Stimulated activated CD8-positive, alpha-beta memory T cell treated with anti-CD3 and anti-CD28 coated beads, Interleukin-7, amount 100 ng/mL, for 1 hour (primary cell): ENCODE measurements at regions not wholly inside any gene's neighbourhood (a gene's known extent, or its start where the extent isn't known, plus 50 kb on each side); places are given as distances from the start of the nearest gene placed in this dataset.

Experiments
- DNase-seq, 2 donors: peaks; one replicate each; pipeline ENCODE4 v3.0.0-alpha.2; 2020; ENCODE audit warnings: low read depth in 2 of 2

DNA sequence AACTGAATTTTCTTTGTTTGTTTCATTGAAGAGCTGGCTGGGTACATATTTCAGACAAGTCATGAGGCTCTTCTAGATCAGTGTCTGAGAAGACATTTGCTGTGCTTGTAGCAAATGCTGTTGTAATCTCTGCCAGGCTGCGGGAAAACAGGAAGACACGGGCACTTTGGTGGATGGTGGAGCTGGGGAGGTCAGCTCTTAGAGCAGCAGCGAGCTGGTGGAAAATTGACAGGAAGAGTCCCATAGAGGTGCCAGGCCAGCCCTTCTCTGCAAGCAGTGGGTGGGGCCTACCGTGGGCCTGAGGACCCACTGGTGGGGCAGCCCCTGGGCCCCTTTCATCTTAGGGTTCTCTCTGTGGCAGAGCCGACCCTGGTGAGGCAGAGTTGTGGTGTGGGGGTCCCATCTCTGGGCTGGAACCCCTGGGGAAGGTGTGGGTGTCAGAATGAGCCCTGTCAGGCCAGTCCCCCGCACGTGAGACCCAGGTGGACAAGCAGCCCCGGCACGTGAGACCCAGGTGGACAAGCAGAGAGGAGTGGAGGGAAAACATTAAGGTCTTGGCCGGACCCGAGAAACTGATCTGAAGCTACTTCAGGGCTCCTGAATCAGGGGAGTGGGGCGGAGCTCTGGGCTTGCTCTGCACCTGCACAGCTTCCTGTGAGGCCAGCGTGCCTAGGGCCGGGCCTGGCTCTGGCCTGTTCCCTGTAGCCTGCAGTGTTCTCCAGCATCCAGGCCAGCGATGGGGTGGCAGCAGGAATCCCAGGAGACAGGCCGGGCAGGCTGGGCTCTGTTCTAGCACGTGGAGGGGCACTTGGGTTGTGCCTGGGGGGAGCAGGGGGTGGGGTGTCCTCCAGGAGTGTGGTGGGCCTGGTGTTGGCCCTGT, 273.5 kb upstream of the HDAC4 start:
- DNase-seq: no peak

GRCh38 chr2:239673641-239674040, 272.8 kb upstream of the HDAC4 start:
- no peak for DNase-seq

DNA sequence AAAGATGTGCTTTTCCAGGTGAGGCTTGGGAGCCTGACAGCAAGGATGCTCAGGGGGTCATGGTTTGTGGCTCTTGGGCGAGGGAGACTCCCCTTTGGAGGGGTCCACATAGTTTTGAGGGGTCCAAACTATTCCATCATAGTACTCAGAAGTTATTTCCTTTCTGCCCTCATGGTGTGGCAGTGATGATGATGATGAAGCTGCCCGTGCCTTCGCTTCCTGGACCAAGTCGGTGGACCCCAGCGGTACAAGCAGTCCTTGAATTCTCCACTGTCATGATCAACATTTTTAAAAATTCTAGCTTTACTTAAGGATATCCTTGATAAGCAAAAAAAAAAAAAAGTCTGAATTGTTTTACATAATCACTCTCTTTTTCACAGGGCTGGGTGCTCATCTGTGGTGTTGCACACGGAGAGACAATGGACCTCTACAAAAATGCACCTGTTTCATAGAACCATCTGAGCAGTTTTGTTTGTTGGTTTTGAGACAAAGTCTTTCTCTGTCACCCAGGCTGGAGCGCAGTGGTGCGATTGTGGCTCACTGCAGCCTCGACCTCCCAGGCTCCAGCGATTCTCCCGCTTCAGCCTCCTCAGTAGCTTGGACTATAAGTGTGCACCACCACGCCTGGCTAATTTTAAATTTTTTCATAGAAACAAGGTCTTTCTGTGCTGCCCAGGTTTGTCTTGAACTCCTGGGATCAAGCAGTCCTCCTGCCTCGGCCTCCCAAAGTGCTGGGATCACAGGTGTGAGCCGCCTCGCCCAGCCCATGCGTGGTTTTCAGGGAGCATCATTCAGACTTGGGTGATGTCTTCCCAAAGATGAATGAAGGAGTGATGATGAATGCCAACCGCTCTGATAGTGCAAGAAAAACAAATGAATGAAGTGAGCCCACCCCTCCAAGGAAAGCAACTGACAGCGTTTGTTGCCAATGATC, 271.4 kb upstream of the HDAC4 start:
- no peak for DNase-seq

DNA sequence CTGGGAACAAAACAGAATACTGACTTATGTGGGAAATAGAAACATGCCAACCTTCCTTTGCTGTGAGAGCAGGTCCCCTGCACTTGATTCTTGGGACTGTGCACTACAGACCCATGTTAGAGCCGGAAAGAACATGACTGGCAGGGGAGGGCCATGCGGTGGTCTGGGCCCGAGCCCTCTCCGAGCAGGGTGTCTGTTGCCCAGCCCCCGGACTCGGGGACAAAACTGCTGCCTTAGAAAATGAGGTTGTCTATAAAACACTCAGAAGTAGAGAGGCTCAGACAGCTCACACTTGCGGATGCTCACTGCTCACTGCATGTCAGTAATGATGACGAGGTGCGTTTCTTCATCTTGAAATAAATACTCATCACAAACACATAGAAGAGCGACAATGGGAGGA, 270.7 kb upstream of the HDAC4 start:
- DNase-seq: no peak

- DNase-seq: no peak
Measured at GRCh38 chr2:239670463-239671120, 269.8 kb upstream of the HDAC4 start.

GRCh38 chr2:239669899-239670460, 269.2 kb upstream of the HDAC4 start:
- no peak for DNase-seq

DNA sequence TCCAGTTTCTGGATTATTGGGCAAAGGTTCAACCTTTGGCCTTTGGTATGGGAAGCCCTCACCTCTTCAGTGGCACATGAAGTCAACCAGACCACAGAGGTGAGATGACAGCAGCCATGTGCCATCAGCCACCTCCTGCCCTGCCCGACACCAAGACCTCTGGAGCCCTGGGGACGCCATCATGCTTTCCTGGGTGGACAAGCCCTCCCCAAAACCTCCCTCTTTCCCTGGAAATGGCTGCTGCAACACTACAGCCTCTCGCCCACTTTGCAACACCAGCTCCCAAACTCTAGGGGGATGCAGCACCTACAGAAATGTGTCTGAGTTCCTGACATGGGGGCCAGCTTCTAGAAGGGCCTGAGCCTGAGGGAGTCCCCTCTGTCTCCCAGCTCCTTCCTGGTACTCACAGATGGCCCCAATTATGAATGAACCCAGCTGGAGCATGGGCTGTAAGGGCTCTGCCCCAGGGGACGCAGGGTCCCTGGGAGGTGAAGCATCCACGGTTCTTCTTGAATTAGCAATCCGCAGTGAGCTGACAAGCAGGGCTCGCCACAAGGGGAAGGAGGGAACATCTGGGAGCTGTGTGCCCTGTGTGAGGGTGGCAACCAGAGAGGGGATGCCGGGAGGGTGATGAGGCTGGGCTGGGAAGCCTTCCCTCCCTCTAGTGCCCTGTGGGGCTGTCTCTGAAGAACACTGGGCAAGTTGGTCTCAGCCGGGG, 268.5 kb upstream of the HDAC4 start:
- no peak for DNase-seq

- DNase-seq: no peak
Measured at GRCh38 chr2:239668651-239669050, 267.8 kb upstream of the HDAC4 start.

GRCh38 chr2:239668042-239668441, 267.2 kb upstream of the HDAC4 start:
- no peak for DNase-seq

GRCh38 chr2:239667431-239667985, 266.7 kb upstream of the HDAC4 start:
- no peak for DNase-seq

- DNase-seq: no peak
Measured at GRCh38 chr2:239666855-239667376, 266.1 kb upstream of the HDAC4 start.

- DNase-seq: no peak
Measured at GRCh38 chr2:239666053-239666854, 265.4 kb upstream of the HDAC4 start.

DNA sequence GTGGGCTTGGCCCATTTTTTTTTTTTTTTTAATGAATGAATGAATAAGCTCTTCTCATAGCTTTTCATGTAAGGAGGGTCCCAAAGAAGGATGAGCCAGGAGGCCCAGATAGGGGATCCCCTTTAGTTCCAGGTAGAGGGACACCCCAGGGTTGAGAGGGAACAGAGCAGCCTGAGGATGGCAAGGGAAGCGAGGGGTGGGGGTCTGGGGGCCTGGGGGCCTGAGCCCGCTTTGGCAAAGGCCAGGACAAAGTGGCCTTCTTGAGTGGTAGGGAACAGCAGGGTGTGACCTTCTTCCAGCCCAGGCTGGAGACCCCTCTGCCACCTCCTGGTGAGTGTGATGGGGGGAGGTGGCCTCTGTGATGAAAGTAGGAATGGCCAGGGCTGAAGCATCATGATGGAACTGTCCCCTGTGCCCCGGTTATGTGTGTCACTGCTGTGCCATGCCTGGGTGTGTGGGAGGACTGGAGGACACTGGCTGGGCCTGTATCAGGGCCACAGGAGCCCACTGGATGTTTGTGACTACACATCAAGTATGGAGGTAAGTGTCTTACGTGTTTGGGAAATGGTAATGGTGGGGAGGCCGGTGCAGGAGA, 263.5 kb upstream of the HDAC4 start:
- no peak for DNase-seq

DNA sequence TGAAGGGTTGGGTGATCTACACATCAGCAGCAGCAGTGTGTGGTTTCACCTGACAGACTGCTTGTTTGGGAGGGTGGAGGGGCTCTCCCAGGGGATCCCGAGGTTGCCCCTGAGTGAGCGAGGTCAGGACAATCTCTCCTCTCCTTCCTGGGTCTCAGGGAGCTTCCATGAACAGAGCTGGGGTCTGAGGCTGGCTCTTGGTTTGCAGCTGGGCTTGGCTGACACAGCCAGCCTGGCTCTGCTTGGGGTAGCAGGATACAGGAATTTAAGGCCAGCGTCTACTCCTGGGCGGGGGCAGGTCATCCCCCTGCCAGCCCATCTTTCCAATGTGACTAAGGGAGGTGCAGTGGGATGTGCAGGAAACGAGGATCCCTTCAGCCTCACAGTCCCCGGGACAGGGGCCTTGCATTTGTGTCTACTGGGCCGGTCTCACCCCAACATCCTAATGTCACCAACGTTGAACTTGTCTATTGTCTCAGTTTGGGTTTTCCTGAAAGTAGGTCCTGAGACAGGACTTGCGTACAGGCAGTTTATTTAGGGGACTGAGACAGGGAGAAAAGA, 262.6 kb upstream of the HDAC4 start:
- DNase-seq: no peak

GRCh38 chr2:239662413-239663120, 261.7 kb upstream of the HDAC4 start:
- no peak for DNase-seq

DNA sequence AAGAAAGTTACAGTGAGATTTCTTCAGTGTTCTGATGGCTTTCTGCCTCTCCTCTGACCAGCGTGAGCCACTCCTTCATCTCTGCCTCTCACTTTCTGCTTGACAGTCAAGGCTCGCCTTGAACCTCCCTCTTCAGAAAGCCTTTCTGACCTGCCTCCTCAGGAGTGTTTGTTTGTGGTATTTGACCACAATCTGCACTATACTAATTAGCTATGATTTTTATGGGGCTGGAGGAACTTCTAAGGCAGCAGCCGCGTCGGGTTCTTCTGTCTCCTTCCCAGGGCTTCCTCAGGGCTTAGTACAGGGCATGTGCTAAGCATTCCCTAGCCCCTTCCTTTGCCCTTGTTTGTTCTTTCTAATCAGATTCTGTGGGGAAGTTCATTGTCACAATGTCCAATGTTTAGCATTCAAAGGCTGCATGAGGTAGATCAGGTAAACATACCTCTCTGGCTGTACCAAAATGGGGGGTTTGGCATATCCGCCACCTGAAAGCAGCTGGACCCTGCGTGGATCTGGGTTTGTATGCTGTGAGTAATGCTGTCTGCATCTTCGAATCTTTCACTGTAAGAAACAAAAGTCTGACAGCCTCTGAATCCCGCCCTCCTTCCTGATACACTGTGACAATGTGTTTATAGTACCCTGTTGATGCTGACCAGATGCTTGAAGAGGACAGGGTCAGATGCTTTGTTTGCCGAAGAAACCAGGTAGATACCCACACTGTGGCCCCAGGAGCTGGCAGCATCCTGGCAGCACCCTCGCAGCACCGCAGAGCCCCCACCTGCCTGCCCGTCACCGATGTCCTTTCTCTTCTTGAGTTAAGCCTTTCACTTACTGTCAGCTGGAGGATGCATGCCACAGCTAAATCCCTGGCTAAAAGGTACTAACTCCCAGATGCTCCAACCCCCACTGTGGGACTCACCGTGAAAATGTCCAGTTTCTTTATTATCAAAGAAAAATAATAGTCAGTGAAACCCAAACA, 260.8 kb upstream of the HDAC4 start:
- no peak for DNase-seq
